ENCODE measurements at regions not wholly inside any gene's neighbourhood (a gene's known extent, or its start where the extent isn't known, plus 50 kb on each side); places are given as distances from the start of the nearest gene placed in this dataset.

- no peaks in the 10 kb centered on the region for H3K36me3 ChIP-seq (ENCODE audit: insufficient read depth)
- no peak overlapping the region for H3K4me3 Mint-ChIP-seq
- H3K9me3 Mint-ChIP-seq: peaks cover 2% of the 10 kb centered on the region; the same call in 1 of the 3 replicates
- H3K27me3 Mint-ChIP-seq (ENCODE audit: insufficient read depth, low read depth, poor library complexity): peaks cover 2% of the 10 kb centered on the region
- no peaks in the 10 kb centered on the region for H3K4me1 ChIP-seq (ENCODE audit: insufficient read depth)
- no peak overlapping the region for H3K4me3 ChIP-seq
- H3K4me2 ChIP-seq: no peak overlapping the region
- H2AFZ ChIP-seq: no peak overlapping the region
- no peaks in the 10 kb centered on the region for H3K79me2 ChIP-seq (replicated peaks; ENCODE audit: insufficient read depth)
- no peaks in the 10 kb centered on the region for H4K20me1 ChIP-seq (replicated peaks; ENCODE audit: insufficient read depth)
- no peaks in the 10 kb centered on the region; the same call in 2 of the 3 replicates for H3K36me3 Mint-ChIP-seq (ENCODE audit: low read depth)
- no peak for ATAC-seq
- DNase-seq (ENCODE audit: low spot score): no peak
- TF ChIP-seq JUNB (IDR thresholded peaks at IDR 0.05; ENCODE audit: unreplicated experiment) (no peak), POLR2AphosphoS5 (IDR thresholded peaks at IDR 0.05; ENCODE audit: low read depth) (no peak), EZH2phosphoT487 (IDR thresholded peaks at IDR 0.05; ENCODE audit: unreplicated experiment) (no peak), STAT1 (IDR thresholded peaks at IDR 0.05; ENCODE audit: unreplicated experiment) (no peak), EZH2 (IDR thresholded peaks at IDR 0.05; ENCODE audit: low read depth, unreplicated experiment) (no peak)
- H3K4me1 Mint-ChIP-seq: no peaks in the 10 kb centered on the region
- H3K27me3 ChIP-seq (ENCODE audit: insufficient read depth): no peaks in the 10 kb centered on the region
- no peak overlapping the region for H3K27ac ChIP-seq (ENCODE audit: low read depth)
- H3K9me2 ChIP-seq (ENCODE audit: insufficient read depth): no peaks in the 10 kb centered on the region
- no peaks in the 10 kb centered on the region for H3F3A ChIP-seq (replicated peaks; ENCODE audit: low read depth)
- no peak overlapping the region; the same call in 1 of the 2 replicates for H3K27ac Mint-ChIP-seq
These were observed 191.6 kb downstream of the HUNK start for GRCh38 chr21:32064281-32064910.

- H2AFZ ChIP-seq: no peak overlapping the region
- no peaks in the 10 kb centered on the region for H3K4me1 Mint-ChIP-seq
- ATAC-seq: no peak
- TF ChIP-seq ETS1 (IDR thresholded peaks at IDR 0.05) (no peak), STAT1 (IDR thresholded peaks at IDR 0.05; ENCODE audit: unreplicated experiment) (no peak), EZH2phosphoT487 (IDR thresholded peaks at IDR 0.05; ENCODE audit: unreplicated experiment) (no peak), ZNF331 (CRISPR knock-in tag; IDR thresholded peaks at IDR 0.05; ENCODE audit: low read depth) (no peak), ZNF114 (CRISPR knock-in tag; IDR thresholded peaks at IDR 0.05) (no peak), ZNF462 (CRISPR knock-in tag; IDR thresholded peaks at IDR 0.05) (no peak), CREB1 (CRISPR knock-in tag; IDR thresholded peaks at IDR 0.05; ENCODE audit: low read depth) (no peak), CTCF (conservative IDR thresholded peaks at IDR 0.05; ENCODE audit: low read depth in 2 of 2) (no peak), NANOG (IDR thresholded peaks at IDR 0.05; ENCODE audit: borderline replicate concordance) (no peak)
These were observed 189.9 kb downstream of the HUNK start for GRCh38 chr21:32062591-32063227.

More at GRCh38 chr21:32062591-32063227, 189.9 kb downstream of the HUNK start:
- no peak overlapping the region for H3K4me3 ChIP-seq
- H3F3A ChIP-seq (replicated peaks; ENCODE audit: low read depth): no peaks in the 10 kb centered on the region
- no peaks in the 10 kb centered on the region for H3K4me1 ChIP-seq (ENCODE audit: insufficient read depth)
- Mint-ChIP-seq H3K36me3 (ENCODE audit: low read depth) (peaks cover 2% of the 10 kb centered on the region; the same call in 1 of the 3 replicates), H3K9me3 (peaks cover 6% of the 10 kb centered on the region; the same call in 2 of the 3 replicates), H3K4me3 (no peak overlapping the region), H3K27ac (no peak overlapping the region), H3K27me3 (ENCODE audit: insufficient read depth, low read depth, poor library complexity) (peaks cover 2% of the 10 kb centered on the region)
- H3K9me2 ChIP-seq (ENCODE audit: insufficient read depth): no peaks in the 10 kb centered on the region
- DNase-seq (ENCODE audit: low spot score): no peak
- no peaks in the 10 kb centered on the region for H4K20me1 ChIP-seq (replicated peaks; ENCODE audit: insufficient read depth)
- H3K27ac ChIP-seq (ENCODE audit: low read depth): no peak overlapping the region
- H3K4me2 ChIP-seq: no peak overlapping the region
- no peaks in the 10 kb centered on the region for H3K79me2 ChIP-seq (replicated peaks; ENCODE audit: insufficient read depth)
- H3K36me3 ChIP-seq (ENCODE audit: insufficient read depth): no peaks in the 10 kb centered on the region
- H3K27me3 ChIP-seq (ENCODE audit: insufficient read depth): no peaks in the 10 kb centered on the region
